ENCODE measurements at regions not wholly inside any gene's neighbourhood (a gene's known extent, or its start where the extent isn't known, plus 50 kb on each side); places are given as distances from the start of the nearest gene placed in this dataset.

DNA sequence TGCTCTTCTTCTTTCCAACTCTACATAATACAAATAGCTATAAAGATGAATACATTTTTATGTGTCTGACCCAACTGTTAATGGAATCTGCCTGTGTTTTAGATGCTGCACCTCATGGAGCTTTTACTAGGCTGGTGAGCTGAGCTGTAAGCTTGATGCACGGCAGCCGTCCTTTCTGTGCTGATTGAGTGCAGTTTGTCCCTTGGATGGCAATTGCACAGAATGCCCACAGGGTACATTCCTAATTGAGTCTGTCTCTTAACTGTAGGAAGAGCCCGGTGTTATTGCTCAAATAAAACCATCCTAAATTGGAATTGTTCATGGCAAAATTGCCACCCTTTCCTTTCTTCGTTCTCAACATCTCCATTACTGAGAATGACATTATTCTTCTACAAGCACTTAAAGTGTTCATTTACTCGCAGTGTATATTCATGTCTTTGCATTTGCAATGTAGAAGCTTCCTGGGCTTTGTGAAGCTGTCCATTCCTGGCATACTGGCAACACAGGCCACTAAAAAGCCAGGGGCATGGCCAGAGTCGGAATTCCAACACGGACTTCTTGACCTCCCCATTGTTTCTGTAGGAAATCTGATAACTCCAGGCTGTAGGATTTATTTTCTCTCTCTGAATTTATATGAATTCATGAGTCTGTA is 85.8 kb downstream of the SLC10A2 start (continued):
- TF ChIP-seq SP1 (IDR thresholded peaks at IDR 0.05; ENCODE audit: low read depth, low read length) (no peak), KDM5A (IDR thresholded peaks at IDR 0.05; ENCODE audit: low read length) (no peak), SP4 (IDR thresholded peaks at IDR 0.05; ENCODE audit: low read length) (no peak), BCL11A (IDR thresholded peaks at IDR 0.05; ENCODE audit: low read depth in 2 of 2, low read length in 2 of 2) (no peak), CHD2 (IDR thresholded peaks at IDR 0.05; ENCODE audit: low read length) (no peak)

All from H1 (cell line).